HG03095 (cell line): ENCODE measurements at regions not wholly inside any gene's neighbourhood (a gene's known extent, or its start where the extent isn't known, plus 50 kb on each side); places are given as distances from the start of the nearest gene placed in this dataset.
"Not testable (repeated sequence)": the region's sequence is repeated elsewhere in the genome, so short reads cannot be mapped to it uniquely, and the experiment has no call there.

Experiments
- ATAC-seq: cut with Tn5 transposase; IDR thresholded peaks from one replicate; pipeline ENCODE4 v1.9.1; 2021; ENCODE audit warnings: moderate library complexity; ENCODE audit not compliant: unreplicated experiment

DNA sequence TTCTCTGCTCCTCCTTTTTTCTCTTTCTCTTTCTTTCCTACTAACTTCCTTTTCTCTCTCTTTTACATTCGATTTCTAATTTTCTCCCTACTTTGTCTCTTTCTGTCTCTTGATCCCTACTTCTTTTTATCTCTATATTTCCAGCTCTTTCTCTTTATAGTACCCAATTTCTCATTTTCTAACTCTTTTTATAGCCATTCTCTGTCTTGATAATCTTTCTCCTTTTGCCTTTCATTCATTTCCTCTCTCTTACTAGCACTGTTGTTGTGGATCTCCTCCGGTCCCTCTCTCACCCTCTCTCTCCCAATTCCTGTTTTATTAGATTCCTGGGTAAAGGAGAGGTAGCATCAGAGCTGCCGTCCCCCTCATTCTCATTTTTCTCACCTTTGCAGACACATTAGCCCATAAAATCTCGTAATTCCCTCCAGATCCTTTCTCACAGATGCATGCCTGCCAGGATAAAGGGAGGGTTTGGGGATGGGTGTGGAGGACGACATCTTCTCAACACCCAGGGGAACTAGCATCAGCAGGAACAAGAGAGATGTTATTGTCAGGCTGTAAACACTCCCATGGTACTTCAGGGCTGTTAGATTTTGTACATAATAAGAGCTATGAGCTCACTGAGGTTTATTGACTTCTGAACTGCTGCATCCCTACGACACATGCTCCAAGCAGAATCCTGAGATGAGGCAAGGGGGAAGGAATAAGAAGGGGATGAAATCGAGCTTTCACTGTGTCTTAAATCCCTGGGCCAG lies 159.0 kb upstream of the GALNT2 start:
- no peak for ATAC-seq

DNA sequence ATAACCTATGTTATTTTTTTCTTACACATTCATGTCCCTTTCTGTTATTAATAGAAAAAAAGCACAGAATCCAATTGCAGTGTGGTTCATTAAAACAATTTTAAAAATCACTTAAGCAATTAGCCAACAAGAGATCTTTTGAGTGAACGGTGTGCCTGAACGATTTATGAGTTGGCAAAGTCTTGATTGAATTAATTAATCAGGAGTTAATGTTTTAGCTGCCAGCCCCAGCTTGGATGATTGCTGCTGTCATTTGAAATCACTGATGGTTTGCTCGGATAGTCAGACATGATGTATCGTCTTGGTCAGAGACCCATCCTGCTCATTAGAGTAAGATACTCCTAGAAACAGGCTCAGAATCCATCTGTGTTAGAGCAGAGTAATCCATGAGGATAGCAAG lies 158.3 kb upstream of the GALNT2 start:
- no peak for ATAC-seq

DNA sequence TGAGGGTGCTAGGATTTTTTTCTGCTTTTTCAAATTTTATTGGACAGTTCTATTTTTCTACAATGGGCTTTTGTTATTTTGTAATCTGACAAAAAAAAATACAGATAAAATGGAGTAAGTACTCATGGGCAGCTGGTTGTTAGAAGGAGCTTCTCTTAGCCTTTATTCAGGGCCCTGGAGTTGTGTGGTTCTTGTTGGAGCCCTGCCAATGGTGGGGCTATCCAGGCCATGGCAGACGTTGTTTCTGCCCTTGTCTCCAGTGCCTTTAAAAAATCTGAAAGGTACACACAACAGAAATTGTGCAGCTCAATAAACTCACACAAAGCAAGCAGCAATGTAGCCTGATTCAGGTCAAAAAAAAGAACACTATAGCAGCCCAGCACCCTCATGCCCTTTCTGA lies 153.5 kb upstream of the GALNT2 start:
- no peak for ATAC-seq

DNA sequence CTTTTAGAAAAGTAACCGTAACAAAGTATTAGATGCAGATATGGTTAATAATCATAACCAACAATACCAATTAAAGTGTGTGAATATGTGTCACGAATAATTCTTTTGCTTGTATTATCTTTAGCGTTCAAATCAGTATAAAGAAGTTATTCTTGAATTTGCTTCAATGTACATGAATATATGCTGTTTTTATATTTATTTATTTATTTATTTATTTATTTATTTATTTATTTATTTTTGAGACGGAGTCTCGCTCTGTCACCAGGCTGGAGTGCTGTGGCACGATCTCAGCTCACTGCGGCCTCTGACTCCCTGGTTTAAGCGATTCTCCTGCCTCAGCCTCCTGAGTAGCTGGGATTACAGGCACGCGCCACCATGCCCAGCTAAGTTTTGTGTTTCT lies 147.6 kb upstream of the GALNT2 start:
- ATAC-seq: not testable (repeated sequence)

DNA sequence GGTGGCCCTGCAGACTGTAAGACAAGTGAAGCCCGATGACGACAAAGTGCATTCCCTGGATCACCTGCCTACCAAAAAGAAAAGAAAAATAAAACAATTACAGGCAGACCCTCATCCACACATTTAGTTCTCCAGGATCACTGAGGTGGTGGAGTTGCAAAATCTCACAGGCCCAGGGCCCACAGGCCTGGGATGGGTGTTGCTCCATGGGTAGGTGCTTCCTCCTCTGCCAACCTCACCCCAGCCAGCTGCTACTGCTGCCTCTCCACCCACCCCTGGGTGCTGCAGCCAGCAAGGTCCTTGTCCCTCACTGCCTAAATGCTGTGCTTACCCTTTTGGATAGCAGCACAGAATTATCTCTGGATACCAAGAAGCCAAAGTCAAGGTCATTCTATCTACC lies 146.4 kb upstream of the GALNT2 start:
- ATAC-seq: no peak

DNA sequence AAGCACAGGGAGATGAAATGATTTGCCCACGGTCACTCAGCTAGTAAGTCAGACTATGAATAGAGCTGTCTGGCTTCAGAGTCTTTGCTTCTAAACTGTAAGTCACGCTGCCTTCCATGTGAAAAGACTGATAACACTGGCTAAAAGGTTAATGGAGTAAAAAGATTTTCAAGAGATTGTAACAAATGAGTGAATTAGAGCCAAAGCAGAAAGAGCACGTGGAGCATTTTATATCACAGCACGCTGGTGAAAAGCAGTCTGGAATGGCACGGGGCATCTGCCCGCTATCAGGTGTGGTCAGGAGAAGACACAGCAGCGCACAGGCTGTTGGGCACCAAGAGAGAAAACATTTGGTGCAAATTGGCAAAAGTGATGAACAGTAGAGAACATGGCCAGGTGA lies 144.8 kb upstream of the GALNT2 start:
- no peak for ATAC-seq

DNA sequence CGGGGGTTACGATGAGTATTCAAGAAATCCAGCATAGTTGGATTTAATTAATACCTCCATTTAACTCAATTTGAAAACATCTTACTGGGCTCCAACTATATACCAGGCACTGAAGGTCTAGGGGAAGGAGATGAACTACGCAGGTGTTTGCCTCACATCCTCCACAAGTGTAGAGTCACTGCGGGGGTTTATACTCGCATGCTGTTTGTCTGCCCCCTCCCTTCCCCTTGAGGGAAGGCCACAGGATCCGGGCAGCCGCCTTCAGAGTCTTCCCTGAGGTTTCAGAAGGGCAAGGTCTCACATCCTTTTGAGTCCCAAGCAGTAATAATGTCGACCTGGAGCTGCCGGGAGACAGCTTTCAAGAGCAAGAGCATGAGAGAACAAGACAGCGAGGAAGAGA lies 142.4 kb upstream of the GALNT2 start:
- ATAC-seq: no peak

DNA sequence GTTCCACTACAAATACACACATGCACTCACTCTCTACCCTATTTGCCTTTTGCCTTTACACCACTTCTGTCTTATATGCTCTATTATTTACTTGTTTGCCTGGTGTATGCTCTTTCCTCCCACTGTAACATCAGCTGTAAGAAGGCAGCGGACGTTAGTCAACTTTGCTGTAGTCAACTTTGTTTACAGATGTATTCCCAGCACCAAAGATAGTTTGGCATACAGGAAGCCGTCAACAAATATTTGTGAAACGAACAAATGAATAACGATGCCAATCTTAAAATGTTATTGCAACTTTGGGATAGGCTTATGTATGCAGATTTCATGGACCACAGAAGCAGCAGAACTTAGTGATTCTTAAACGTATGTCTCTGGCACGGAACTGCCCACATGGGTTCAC lies 138.3 kb upstream of the GALNT2 start:
- ATAC-seq: no peak

DNA sequence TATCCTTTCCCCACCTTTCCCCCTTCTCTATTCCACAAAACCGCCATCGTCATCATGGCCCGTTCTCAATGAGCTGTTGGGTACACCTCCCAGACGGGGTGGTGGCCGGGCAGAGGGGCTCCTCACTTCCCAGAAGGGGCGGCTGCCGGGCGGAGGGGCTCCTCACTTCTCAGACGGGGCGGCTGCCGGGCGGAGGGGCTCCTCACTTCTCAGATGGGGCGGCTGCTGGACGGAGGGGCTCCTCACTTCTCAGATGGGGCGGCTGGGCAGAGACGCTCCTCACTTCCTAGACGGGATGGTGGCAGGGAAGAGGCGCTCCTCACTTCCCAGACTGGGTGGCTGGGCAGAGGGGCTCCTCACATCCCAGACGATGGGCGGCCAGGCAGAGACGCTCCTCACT lies 135.3 kb upstream of the GALNT2 start:
- not testable (repeated sequence) for ATAC-seq

DNA sequence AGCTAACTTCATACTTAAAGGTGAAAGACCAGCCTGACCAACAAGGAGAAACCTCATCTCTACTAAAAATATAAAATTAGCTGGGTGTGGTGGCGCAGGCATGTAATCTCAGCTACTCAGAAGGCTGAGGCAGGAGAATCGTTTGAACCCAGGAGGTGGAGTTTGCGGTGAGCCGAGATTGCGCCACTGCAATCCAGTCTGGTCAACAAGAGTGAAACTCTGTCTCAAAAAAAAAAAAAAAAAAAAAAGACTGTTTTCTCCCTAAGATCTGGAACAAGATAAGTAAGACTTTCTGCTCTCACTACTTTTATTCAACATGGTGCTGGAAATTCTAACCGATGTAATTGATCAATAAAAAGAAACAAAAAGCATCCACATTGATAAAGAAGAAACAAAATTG lies 131.9 kb upstream of the GALNT2 start:
- ATAC-seq: not testable (repeated sequence)

DNA sequence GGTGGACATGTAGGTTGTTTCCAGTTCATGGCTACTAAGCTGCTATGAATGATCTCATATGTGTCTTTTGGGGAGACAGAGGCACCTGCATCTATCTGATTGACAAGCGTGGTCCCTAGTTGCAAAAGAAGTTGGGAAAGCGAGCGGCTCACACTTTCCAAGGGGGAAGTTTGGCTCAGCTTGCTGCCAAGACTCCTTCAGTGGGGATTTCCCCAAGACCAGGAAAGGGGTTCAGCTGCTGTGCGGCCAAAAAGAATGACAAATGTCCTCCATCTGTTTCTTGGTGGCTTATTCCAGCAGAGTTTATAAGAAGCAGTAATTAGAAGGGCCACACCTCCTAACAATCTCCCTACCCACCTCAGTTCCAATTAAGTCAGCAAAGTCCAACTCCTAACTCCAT lies 128.5 kb upstream of the GALNT2 start:
- no peak for ATAC-seq

DNA sequence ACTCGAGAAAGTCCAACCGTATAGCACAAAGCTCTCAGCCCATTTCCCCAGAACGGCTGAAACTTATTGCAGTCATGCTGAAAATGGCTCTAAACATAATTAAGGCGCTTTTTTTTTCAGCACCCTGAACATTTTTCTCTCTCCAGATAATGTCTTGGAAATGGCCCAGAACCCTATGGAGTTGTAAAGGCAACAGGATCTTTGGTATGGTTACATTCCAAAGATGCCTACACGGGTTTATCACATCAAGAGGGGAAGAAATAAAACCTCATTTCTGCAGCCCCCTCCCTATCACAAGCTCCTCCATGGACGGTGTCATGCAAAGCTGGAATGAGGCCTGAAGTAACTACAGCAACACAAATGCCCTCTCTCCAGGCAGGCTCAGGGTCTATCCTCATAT lies 126.4 kb upstream of the GALNT2 start:
- no peak for ATAC-seq

DNA sequence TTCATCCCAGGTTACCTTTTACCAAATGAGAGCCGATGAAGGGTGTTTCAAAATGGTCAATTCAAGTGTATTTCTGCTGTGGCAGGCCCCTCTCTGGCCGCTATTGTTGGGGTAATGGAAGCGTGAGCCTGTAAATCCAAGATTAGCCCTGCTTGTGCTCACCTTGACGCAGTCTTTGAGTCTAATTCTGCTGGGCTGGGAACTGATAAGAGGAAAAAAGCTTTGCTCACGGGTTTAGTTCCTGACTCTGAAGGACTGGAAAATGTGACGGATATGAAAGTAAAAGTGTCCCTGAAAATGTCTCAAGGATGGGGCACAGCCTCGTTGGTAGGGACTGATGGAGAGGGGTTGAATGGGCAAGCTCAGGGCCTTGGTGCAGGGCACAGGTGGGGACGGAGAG lies 125.9 kb upstream of the GALNT2 start:
- no peak for ATAC-seq

DNA sequence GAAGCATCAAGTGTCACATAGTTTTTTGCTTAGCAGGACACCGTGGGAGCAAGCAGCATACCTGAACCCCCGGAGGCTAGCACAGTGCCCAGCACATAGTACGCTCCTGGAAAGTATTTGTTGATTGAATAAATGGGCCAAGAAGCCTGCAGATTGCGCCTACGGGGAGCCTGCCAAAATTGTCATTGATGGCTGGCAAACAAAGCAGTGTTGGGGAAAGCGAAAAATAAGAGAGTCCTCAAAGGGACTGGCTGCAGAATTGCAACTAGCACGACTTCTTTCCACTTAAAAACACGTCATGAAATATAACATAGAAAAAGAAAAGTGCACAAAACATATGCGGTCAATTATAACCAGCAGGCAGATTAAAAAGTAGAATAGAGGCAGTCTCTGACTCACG lies 125.2 kb upstream of the GALNT2 start:
- no peak for ATAC-seq

DNA sequence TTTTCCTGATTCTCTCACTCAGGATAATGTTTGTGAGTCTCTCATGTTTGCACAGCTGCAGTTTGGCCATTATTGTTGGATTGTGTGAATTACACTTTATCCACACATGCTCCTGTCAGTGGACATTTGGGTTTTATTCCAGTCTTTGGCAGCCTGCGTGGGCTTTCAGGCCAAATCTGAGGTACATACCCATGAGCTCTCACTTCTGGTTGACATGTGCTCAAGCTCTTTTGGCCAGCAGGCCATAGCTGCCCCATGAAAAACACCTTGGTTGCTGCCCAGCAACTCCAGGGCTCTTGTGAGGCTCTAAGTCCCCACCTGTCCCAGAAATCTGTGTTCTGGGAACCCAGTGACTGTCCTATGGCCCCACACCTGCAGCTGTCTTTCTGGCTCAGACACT lies 124.5 kb upstream of the GALNT2 start:
- no peak for ATAC-seq

DNA sequence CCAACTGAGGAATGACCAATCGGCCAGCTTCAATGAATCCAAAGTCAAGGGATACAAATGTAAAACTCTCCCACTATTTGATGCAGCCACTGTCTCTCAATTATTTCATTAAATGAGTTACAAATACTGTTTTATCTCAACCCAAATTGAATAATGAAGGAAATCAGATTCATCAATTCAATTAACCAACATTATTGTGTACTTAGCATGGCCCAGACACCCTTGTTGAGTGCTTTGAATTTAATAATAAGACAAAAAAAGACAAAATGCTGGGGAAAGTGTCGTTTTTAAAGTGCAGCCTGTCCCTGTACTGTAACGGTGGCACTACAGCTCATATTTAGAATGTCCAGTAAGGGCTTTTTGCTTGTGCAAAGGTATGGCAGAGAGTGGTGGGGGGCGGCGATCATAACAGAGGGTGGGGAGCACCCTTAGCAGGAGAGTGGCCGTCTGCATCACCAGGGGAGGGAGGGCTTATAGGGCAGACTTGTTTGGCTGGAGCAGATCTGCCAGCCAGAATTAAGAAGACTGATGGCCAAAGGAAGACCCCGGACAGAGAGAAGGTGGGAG lies 123.8 kb upstream of the GALNT2 start:
- no peak for ATAC-seq

DNA sequence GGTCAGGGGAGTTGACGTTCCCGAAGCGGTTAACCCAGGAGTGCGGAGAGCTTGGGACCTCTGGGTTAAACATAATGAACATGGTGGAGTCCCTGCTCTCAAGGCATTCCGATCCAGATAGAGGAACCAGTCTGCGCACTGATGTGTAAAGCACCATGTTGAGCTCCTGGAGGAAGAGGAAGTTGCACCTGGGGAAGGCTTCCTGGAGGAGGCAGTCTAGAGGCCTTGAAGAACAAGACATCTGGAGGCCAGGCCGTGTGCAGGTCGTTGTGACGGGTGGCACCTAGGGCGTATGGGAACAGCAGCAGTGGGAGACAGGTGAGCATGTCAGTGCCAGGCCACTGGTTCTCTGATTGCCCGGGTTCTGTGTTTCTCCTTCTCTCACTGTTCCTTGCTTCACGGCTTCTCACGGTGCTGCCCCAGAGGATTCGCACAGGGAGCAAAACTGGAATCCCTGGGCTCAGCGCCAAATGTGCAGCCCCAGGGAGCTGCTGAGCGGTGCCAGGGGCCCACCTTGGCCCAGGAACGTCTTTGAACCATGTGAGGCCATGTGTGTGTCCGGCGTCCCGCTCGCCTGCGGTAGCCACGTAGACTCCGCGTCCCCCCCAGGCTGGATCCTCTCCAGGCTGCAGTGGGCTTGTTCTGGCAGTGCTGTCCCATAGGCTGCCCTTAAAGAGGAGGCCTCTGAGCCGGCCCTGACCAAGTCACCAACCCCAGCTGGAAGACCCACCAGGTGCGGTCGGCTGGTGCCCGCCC lies 122.9 kb upstream of the GALNT2 start:
- ATAC-seq: no peak

DNA sequence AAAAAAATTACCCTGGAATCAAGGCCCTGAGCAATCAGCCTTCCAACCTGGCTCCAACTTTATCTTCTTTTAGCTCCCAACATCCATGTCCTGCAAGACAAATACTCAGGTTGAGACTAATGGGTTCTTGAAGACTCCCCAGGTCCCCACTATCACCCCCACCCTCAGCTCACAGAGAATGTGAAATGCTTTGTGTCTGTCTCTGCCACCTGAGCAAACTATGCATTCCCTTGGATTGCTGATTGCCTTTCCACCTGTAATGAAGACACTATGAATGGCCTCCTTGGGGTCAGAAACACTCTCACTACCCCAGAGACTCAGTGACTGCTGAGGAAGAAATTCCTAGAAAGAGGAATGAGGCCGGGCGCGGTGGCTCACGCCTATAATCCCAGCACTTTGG lies 121.2 kb upstream of the GALNT2 start:
- no peak for ATAC-seq

DNA sequence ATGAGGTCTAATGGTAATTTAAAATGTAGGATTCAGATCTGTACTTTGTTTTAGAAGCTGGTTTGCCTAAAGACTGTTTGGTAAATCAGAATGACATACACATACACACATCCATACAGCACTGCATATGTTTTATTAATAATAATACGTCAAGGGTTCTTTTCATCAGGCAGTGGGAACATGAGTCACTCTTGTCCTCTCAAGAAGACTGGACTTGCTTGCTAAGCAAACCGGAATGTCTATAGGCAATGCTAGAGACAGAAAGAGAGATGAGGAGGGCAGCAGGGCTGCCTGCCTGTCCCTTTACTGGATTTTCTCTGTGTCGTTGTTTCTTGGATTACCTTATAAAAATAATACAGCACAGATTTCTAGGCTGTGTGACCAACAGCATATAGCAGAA lies 119.1 kb upstream of the GALNT2 start:
- ATAC-seq: no peak

DNA sequence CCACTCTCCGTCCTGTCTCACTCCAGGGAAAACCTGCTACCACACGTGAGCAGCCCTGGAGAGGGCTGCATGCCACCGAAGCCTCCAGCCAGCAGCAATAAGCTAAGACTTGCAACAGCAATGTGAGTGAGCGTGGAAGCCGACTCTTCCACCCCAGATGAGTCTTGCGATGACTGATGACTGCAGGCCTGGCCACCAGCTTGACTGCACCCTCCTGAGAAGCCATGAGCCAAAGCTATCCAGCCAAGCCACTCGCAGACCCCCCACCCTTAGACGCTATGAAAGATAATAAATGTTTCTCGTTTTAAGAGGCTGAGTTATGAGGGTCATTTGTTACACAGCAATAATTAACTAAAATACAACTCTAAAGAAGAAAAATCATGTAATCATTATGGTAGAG lies 118.6 kb upstream of the GALNT2 start:
- no peak for ATAC-seq

DNA sequence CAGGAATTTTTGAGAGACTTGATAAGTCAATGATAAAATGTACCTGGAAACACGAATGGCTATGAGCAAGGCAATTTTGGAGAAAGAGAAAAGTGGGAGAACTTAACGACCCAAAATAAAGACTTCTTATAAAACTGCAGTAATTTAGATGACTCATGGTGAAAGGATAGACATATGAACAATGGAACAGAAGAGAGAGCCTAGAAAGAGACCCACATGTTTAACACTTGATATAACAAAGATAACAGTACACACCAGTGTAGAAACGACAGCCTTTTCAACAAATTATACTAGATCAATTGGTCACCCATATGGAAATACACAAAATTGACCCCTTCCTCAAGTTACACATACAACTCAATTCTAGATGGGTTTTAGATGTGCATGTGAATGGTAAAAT lies 117.5 kb upstream of the GALNT2 start:
- no peak for ATAC-seq

DNA sequence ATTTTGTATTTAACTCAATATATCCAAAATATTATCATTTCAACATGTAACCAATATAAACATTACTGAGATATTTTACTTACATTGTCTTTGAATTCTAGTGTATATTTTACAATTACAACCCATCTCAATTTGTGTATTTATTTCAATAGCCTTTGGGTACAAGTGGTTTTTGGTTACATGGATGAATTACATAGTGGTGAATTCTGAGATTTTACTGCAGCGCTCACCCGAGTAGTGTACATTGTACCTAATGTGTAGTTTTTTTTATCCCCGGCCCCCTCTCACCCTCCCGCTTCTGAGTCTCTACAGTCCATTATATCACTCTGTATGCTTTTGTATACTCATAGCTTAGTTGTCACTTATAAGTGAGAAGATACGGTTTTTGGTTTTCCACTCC lies 117.0 kb upstream of the GALNT2 start:
- no peak for ATAC-seq
